ENCODE measurements at regions not wholly inside any gene's neighbourhood (a gene's known extent, or its start where the extent isn't known, plus 50 kb on each side); places are given as distances from the start of the nearest gene placed in this dataset.
A peak's percentile ranks its signal among the peaks of the same experiment; 100 is the strongest.

GRCh38 chr1:232518349-232518748 is 111.6 kb downstream of the SIPA1L2 start:
- no peak for DNase-seq

GRCh38 chr1:232517204-232517603 is 112.7 kb downstream of the SIPA1L2 start:
- DNase-seq = no peak

- no peak for DNase-seq
Measured at GRCh38 chr1:232515706-232516105, 114.2 kb downstream of the SIPA1L2 start.

GRCh38 chr1:232512712-232513111 is 117.2 kb downstream of the SIPA1L2 start:
- DNase-seq = no peak

- DNase-seq = peak; percentile 25
Measured at GRCh38 chr1:232511172-232511571, 118.8 kb downstream of the SIPA1L2 start.

GRCh38 chr1:232510367-232511110 is 119.4 kb downstream of the SIPA1L2 start:
- DNase-seq = no peak

GRCh38 chr1:232509570-232509969 is 120.4 kb downstream of the SIPA1L2 start:
- no peak for DNase-seq

- no peak for DNase-seq
Measured at GRCh38 chr1:232508130-232508701, 121.7 kb downstream of the SIPA1L2 start.

- no peak for DNase-seq
Measured at GRCh38 chr1:232507571-232507970, 122.4 kb downstream of the SIPA1L2 start.

GRCh38 chr1:232505884-232506283 is 124.0 kb downstream of the SIPA1L2 start:
- DNase-seq = no peak

GRCh38 chr1:232504651-232505050 is 125.3 kb downstream of the SIPA1L2 start:
- no peak for DNase-seq

GRCh38 chr1:232503497-232503896 is 126.4 kb downstream of the SIPA1L2 start:
- DNase-seq = no peak

- no peak for DNase-seq
Measured at GRCh38 chr1:232501854-232502253, 128.1 kb downstream of the SIPA1L2 start.

- no peak for DNase-seq
Measured at GRCh38 chr1:232499188-232499587, 130.7 kb downstream of the SIPA1L2 start.

GRCh38 chr1:232493869-232494268 is 136.1 kb downstream of the SIPA1L2 start:
- no peak for DNase-seq

- no peak for DNase-seq
Measured at GRCh38 chr1:232489256-232489655, 140.7 kb downstream of the SIPA1L2 start.

- DNase-seq = no peak
Measured at GRCh38 chr1:232487236-232487635, 142.7 kb downstream of the SIPA1L2 start.

- no peak for DNase-seq
Measured at GRCh38 chr1:232486454-232487207, 143.3 kb downstream of the SIPA1L2 start.

GRCh38 chr1:232486006-232486405 is 143.9 kb downstream of the SIPA1L2 start:
- no peak for DNase-seq

GRCh38 chr1:232484856-232485255 is 145.1 kb downstream of the SIPA1L2 start:
- DNase-seq = no peak

GRCh38 chr1:232483826-232484225 is 146.1 kb downstream of the SIPA1L2 start:
- DNase-seq = no peak

GRCh38 chr1:232481091-232481490 is 148.8 kb downstream of the SIPA1L2 start:
- DNase-seq = no peak

- no peak for DNase-seq
Measured at GRCh38 chr1:232477728-232478127, 152.2 kb downstream of the SIPA1L2 start.

- DNase-seq = no peak
Measured at GRCh38 chr1:232476538-232476950, 153.4 kb downstream of the SIPA1L2 start.

Data from SHP77 treated with DMSO at 0.1 percent for 48 hours (cell line).